OCI-LY7 (cell line): ENCODE measurements at regions not wholly inside any gene's neighbourhood (a gene's known extent, or its start where the extent isn't known, plus 50 kb on each side); places are given as distances from the start of the nearest gene placed in this dataset.
"Not testable (repeated sequence)": the region's sequence is repeated elsewhere in the genome, so short reads cannot be mapped to it uniquely, and the experiment has no call there.

Experiments used
- BruUV-seq: library from RNA; stranded (reverse); fragments of 400-500 nt; replicated peaks from 2 replicates; lab custom pipeline; 2021; lab: Mats Ljungman, UMichigan
- CTCF ChIA-PET: fragments of 300-600 bp; sonication (Branson Sonifier 250); formaldehyde crosslinking; loops from one replicate; lab custom pipeline; 2022; ENCODE audit warnings: antibody characterized with exemption; ENCODE audit not compliant: unreplicated experiment; lab: Charles Lee
- POLR2A ChIA-PET: fragments of 300-600 bp; sonication (Branson Sonifier 250); formaldehyde crosslinking; loops from one replicate; lab custom pipeline; 2022; ENCODE audit warnings: antibody characterized with exemption; lab: Charles Lee
- DNase-seq: peaks from one replicate; pipeline ENCODE4 v3.0.0-alpha.2; 2015; ENCODE audit warnings: low spot score
- H2AFZ ChIP-seq: fragments of 200-600 bp; sonication (generic), shearing (Covaris generic); 2 replicates; pipeline ENCODE4 v1.6.1; 2014; ENCODE audit warnings: mild to moderate bottlenecking, antibody characterized with exemption, low read length, moderate library complexity
- H3K27ac ChIP-seq: fragments of 200-600 bp; sonication (generic); 2 replicates; pipeline ENCODE4 v1.5.1; 2014; ENCODE audit warnings: mixed run types, low read depth, mild to moderate bottlenecking, moderate library complexity, low read length, inconsistent platforms; ENCODE audit not compliant: poor library complexity, severe bottlenecking
- H3K36me3 ChIP-seq: fragments of 200-600 bp; sonication (generic); 2 replicates; pipeline ENCODE4 v1.6.1; 2014; ENCODE audit warnings: mild to moderate bottlenecking, antibody characterized with exemption, low read length, moderate library complexity, mixed read lengths; ENCODE audit not compliant: insufficient read depth
- H3K4me1 ChIP-seq: fragments of 200-600 bp; sonication (generic); 2 replicates; pipeline ENCODE4 v1.5.1; 2014; ENCODE audit warnings: mild to moderate bottlenecking, low read length; ENCODE audit not compliant: insufficient read depth, poor library complexity, severe bottlenecking
- H3K4me2 ChIP-seq: fragments of 200-600 bp; sonication (generic); 2 replicates; pipeline ENCODE4 v1.6.1; 2014; ENCODE audit warnings: mild to moderate bottlenecking, low read length
- H3K4me3 ChIP-seq: fragments of 200-600 bp; sonication (generic); 2 replicates; pipeline ENCODE4 v1.5.1; 2014; ENCODE audit warnings: mild to moderate bottlenecking, low read depth, low read length; ENCODE audit not compliant: poor library complexity, severe bottlenecking
- H3K79me2 ChIP-seq: fragments of 200-600 bp; sonication (generic); 2 replicates; pipeline ENCODE4 v1.6.1; 2016; ENCODE audit warnings: low read depth, mild to moderate bottlenecking, low read length, moderate library complexity, mixed read lengths; ENCODE audit not compliant: insufficient read depth
- H3K9me2 ChIP-seq: fragments of 200-600 bp; sonication (generic); 2 replicates; pipeline ENCODE4 v1.6.1; 2016; ENCODE audit warnings: mild to moderate bottlenecking, low read length, mixed read lengths; ENCODE audit not compliant: insufficient read depth
- H3K9me3 ChIP-seq: fragments of 200-600 bp; sonication (generic); 2 replicates; pipeline ENCODE4 v1.6.1; 2014; ENCODE audit warnings: mild to moderate bottlenecking, mixed run types, low read length, mixed read lengths
- H4K20me1 ChIP-seq: fragments of 200-600 bp; sonication (generic); 2 replicates; pipeline ENCODE4 v1.6.1; 2014; ENCODE audit warnings: mild to moderate bottlenecking, antibody characterized with exemption, low read length, moderate library complexity, mixed read lengths; ENCODE audit not compliant: insufficient read depth
- CTCF ChIP-seq: fragments of 200-600 bp; sonication (generic); conservative IDR thresholded peaks from 2 replicates; pipeline ENCODE4 v1.5.1; 2014; ENCODE audit warnings: mild to moderate bottlenecking, antibody characterized with exemption, low read length, moderate library complexity, mixed read lengths
- EZH2phosphoT487 ChIP-seq: fragments of 200-600 bp; sonication (generic); IDR thresholded peaks from 2 replicates; pipeline ENCODE4 v1.6.1; 2018; ENCODE audit warnings: low read depth, borderline replicate concordance, mild to moderate bottlenecking, mixed run types, antibody characterized with exemption, low read length, moderate library complexity, mixed read lengths
- intact Hi-C: fragments of 100-400 bp; cut with micrococcal nuclease; formaldehyde crosslinking; loops from one replicate; pipeline ENCODE4 v1.10.0; 2022; ENCODE audit not compliant: unreplicated experiment

- Histone ChIP-seq H3K27ac (no peak overlapping the region), H3K79me2 (no peaks in the 10 kb centered on the region), H3K4me2 (no peak overlapping the region), H3K4me1 (no peaks in the 10 kb centered on the region), H3K36me3 (no peaks in the 10 kb centered on the region), H3K4me3 (no peak overlapping the region), H2AFZ (no peak overlapping the region), H4K20me1 (no peaks in the 10 kb centered on the region), H3K9me3 (peaks cover 18% of the 10 kb centered on the region; the same call in 1 of the 2 replicates), H3K9me2 (no peaks in the 10 kb centered on the region)
- CTCF ChIA-PET, result no interaction called here
- no TSS peak for BruUV-seq
- POLR2A ChIA-PET, result no interaction called here
- DNase-seq, result no peak
- TF ChIP-seq CTCF (no peak), EZH2phosphoT487 (no peak)
- intact Hi-C loops, result no loop called here
These were observed 91.8 kb downstream of the WTIP start for GRCh38 chr19:34573226-34573864.

GRCh38 chr19:34570140-34570539 is 88.6 kb downstream of the WTIP start:
- H3K79me2 ChIP-seq, BruUV-seq, H3K36me3 ChIP-seq, H2AFZ ChIP-seq, H3K4me3 ChIP-seq, H3K27ac ChIP-seq, H3K9me2 ChIP-seq, H3K4me2 ChIP-seq, CTCF ChIA-PET, intact Hi-C loops, H4K20me1 ChIP-seq, H3K4me1 ChIP-seq, POLR2A ChIA-PET: not testable (repeated sequence)
- DNase-seq, result peak; percentile 24
- H3K9me3 ChIP-seq, result peaks cover 18% of the 10 kb centered on the region; the same call in 1 of the 2 replicates

GRCh38 chr19:34562344-34562743 is 80.8 kb downstream of the WTIP start:
- POLR2A ChIA-PET, H3K9me2 ChIP-seq, H3K36me3 ChIP-seq, H2AFZ ChIP-seq, CTCF ChIA-PET, intact Hi-C loops, H3K4me3 ChIP-seq, H3K9me3 ChIP-seq, H3K27ac ChIP-seq, H3K4me2 ChIP-seq, DNase-seq, H4K20me1 ChIP-seq, H3K4me1 ChIP-seq, H3K79me2 ChIP-seq, BruUV-seq: not testable (repeated sequence)
